Cardiac muscle cell (in vitro differentiated cells and primary cell): ENCODE measurements at regions not wholly inside any gene's neighbourhood (a gene's known extent, or its start where the extent isn't known, plus 50 kb on each side); places are given as distances from the start of the nearest gene placed in this dataset.

Source experiments
- DNase-seq, 2 donors: peaks; one replicate each; pipeline versions ENCODE4 v3.0.0 to v3.0.0-alpha.2; 2010 to 2017; ENCODE audit warnings: low read depth in 1 of 2, low spot score in 1 of 2
- H3K27ac ChIP-seq: fragments of 200-600 bp; sonication (generic); 2 replicates; pipeline ENCODE4 v1.5.1; 2016
- H3K27me3 ChIP-seq: fragments of 200-600 bp; sonication (generic); 2 replicates; pipeline ENCODE4 v1.6.0; 2016; ENCODE audit warnings: control low read depth
- H3K36me3 ChIP-seq: fragments of 200-600 bp; sonication (generic); 2 replicates; pipeline ENCODE4 v1.5.1; 2016; ENCODE audit warnings: control low read depth
- H3K4me1 ChIP-seq: fragments of 200-600 bp; sonication (generic); 2 replicates; pipeline ENCODE4 v1.8.1; 2017; ENCODE audit warnings: low read depth, mild to moderate bottlenecking, mixed run types
- H3K4me3 ChIP-seq: fragments of 200-600 bp; sonication (generic); 2 replicates; pipeline ENCODE4 v1.5.1; 2016; ENCODE audit warnings: mild to moderate bottlenecking
- H3K9me3 ChIP-seq: fragments of 200-600 bp; sonication (generic); 2 replicates; pipeline ENCODE4 v1.5.1; 2017; ENCODE audit warnings: low read depth, mild to moderate bottlenecking, control low read depth
- TF ChIP-seq, protein P1 (sequence below): IDR thresholded peaks from 2 replicates; pipeline ENCODE4 v1.5.1; 2012; ENCODE audit warnings: low read depth, mild to moderate bottlenecking, low read length

DNA sequence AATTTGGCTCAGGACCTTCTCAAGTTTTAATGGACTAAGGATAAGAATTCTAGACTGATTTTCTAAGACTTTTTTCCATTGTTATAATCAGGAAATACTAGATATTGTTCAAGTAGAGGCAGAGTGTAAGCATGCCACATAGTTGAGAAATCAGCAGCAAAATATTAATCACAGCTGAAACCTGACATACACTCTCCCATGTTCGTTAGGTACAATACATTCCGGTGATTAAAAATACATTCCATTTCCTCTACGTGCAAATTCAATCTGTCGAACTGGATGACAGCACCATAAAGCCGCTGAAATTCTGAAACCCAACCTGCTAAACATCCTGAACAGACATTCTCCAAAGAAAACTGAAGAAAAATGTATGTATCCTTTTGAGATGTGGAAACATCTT, 587.6 kb upstream of the DIPK2B start:
- peak in 1 of 2 donors; percentile 37 for DNase-seq
- Histone ChIP-seq H3K27me3 (no peaks in the 10 kb centered on the region), H3K4me3 (no peak overlapping the region), H3K36me3 (no peaks in the 10 kb centered on the region), H3K9me3 (no peaks in the 10 kb centered on the region), H3K27ac (no peak overlapping the region), H3K4me1 (no peaks in the 10 kb centered on the region)
- TF ChIP-seq, protein P1, sequence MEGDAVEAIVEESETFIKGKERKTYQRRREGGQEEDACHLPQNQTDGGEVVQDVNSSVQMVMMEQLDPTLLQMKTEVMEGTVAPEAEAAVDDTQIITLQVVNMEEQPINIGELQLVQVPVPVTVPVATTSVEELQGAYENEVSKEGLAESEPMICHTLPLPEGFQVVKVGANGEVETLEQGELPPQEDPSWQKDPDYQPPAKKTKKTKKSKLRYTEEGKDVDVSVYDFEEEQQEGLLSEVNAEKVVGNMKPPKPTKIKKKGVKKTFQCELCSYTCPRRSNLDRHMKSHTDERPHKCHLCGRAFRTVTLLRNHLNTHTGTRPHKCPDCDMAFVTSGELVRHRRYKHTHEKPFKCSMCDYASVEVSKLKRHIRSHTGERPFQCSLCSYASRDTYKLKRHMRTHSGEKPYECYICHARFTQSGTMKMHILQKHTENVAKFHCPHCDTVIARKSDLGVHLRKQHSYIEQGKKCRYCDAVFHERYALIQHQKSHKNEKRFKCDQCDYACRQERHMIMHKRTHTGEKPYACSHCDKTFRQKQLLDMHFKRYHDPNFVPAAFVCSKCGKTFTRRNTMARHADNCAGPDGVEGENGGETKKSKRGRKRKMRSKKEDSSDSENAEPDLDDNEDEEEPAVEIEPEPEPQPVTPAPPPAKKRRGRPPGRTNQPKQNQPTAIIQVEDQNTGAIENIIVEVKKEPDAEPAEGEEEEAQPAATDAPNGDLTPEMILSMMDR = no peak

DNA sequence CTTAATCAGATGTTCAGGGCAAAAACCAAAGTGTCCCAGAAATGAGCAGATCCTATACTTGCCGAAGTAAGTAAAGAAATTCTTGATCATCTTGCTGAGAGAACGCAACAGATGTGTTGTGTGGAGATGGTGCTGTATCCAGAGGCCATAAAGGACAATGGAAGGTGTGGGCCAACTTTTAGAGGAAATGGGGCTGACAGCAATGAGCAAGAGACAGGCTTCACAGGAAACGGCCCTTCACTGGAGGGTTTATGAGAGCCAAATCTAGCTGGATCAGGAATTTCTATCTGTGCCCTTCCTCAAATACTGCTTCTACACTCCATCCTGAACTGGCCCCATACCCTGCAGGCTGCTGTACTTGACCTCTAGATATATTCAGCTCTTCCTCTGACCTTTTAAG, 583.9 kb upstream of the DIPK2B start:
- H3K27me3 ChIP-seq = no peaks in the 10 kb centered on the region
- TF ChIP-seq, protein P1 = no peak
- H3K9me3 ChIP-seq = no peaks in the 10 kb centered on the region
- no peaks in the 10 kb centered on the region for H3K4me1 ChIP-seq
- no peak overlapping the region for H3K27ac ChIP-seq
- DNase-seq = no peak
- H3K36me3 ChIP-seq = no peaks in the 10 kb centered on the region
- H3K4me3 ChIP-seq = no peak overlapping the region

DNA sequence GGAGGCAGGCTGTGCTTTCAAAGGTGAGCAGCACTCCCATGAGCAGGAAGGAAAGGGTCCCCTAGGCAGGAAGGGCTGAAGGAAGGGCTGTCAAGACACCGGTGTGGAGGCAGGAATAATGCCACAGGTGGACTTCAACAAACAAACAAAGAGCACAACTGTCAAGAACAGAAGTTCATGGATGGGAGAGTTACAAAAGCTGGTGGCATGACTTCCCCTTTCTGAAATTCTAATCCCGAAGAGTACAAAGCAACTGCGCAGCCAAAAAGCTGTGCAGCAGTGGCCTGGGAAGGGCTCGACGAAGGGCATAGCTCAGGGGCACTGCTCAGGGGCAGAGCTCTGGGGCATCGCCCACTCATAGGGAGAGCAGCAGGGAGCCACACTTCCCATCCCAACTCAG, 582.3 kb upstream of the DIPK2B start:
- H3K27ac ChIP-seq = no peak overlapping the region
- H3K27me3 ChIP-seq = no peaks in the 10 kb centered on the region
- no peak overlapping the region for H3K4me3 ChIP-seq
- TF ChIP-seq, protein P1 = no peak
- no peaks in the 10 kb centered on the region for H3K9me3 ChIP-seq
- DNase-seq = no peak
- H3K36me3 ChIP-seq = no peaks in the 10 kb centered on the region
- no peaks in the 10 kb centered on the region for H3K4me1 ChIP-seq

DNA sequence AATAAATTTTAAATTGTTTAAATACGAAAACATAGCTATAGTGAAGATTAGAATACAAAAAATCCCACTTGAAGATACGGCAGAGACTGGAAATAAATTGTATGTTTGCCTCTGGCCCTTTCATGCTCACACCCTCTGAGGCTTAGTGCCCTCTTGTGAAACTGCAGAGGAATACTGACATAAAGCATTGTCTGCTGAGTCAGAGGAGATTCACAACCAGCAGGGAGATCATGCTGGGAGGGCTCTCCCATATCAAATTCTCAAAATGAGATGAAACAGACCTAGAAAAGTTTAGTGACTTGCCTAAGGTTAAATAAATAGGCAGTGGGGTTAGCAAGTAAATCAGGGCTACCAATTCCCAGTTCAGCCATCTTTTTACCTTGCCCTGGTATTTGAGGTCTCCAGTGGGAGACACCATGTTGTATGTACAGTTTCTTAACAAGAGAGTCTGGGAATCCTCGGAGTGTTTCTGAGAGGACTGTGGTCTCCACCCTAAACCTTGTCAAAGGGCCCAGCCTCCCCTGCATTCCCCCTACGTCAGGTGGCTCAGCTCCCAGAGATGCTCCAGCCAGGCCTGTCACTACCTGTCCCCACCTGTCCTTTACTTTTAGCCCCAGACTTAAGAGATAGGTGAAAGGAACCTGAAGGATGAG, 581.4 kb upstream of the DIPK2B start:
- no peaks in the 10 kb centered on the region for H3K4me1 ChIP-seq
- H3K4me3 ChIP-seq = no peak overlapping the region
- H3K27ac ChIP-seq = no peak overlapping the region
- H3K36me3 ChIP-seq = no peaks in the 10 kb centered on the region
- peak in 1 of 2 donors; percentile 69 for DNase-seq
- no peaks in the 10 kb centered on the region for H3K9me3 ChIP-seq
- TF ChIP-seq, protein P1 = peak; percentile 35
- H3K27me3 ChIP-seq = no peaks in the 10 kb centered on the region

DNA sequence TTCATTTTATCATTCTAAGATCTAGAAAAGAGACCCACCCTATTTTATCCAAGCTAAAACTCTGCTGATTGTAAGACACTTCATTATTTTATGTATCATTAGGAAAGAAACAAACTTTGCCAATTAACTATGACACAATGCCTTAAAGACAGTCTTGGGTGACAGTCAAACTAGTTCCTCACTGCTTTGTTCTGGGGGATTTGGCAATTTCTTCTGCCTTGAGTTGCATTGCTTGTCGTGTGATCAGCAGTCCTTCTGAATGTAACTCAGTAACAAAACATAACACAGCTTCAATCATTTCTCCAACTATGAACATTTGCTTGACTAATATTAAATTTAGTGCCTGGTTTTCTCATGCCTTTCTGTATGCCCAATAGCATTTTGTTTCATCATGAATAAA, 577.9 kb upstream of the DIPK2B start:
- TF ChIP-seq, protein P1 = no peak
- no peak overlapping the region for H3K4me3 ChIP-seq
- H3K36me3 ChIP-seq = no peaks in the 10 kb centered on the region
- H3K4me1 ChIP-seq = no peaks in the 10 kb centered on the region
- DNase-seq = no peak
- H3K9me3 ChIP-seq = no peaks in the 10 kb centered on the region
- no peaks in the 10 kb centered on the region for H3K27me3 ChIP-seq
- no peak overlapping the region for H3K27ac ChIP-seq
